Naive B cell (primary cell): ENCODE measurements at regions not wholly inside any gene's neighbourhood (a gene's known extent, or its start where the extent isn't known, plus 50 kb on each side); places are given as distances from the start of the nearest gene placed in this dataset.

Source experiments
- ATAC-seq, 2 donors: fragments of 150-1000 bp; cut with Tn5 transposase; 2 replicates each; pipeline ENCODE4 v1.10.0; 2021; ENCODE audit warnings: low read depth in 2 of 2, mild to moderate bottlenecking in 2 of 2, moderate library complexity in 2 of 2
- DNase-seq: peaks from one replicate; pipeline ENCODE4 v3.0.0; 2022
- H3K27ac Mint-ChIP-seq, 6 donors: one replicate each; pipeline ENCODE4 v1.8.0; 2020 to 2022; ENCODE audit warnings: mild to moderate bottlenecking in 6 of 6, mixed read lengths in 6 of 6, moderate library complexity in 5 of 6, inconsistent platforms in 2 of 6
- H3K27me3 Mint-ChIP-seq, 3 donors: one replicate each; pipeline ENCODE4 v1.8.0; 2021 to 2022; ENCODE audit warnings: mixed read lengths in 3 of 3, mild to moderate bottlenecking in 1 of 3
- H3K36me3 Mint-ChIP-seq, 2 donors: one replicate each; pipeline ENCODE4 v1.8.0; 2020 to 2022; ENCODE audit warnings: mixed read lengths in 2 of 2, inconsistent platforms in 1 of 2, mild to moderate bottlenecking in 1 of 2
- H3K4me1 Mint-ChIP-seq, 3 donors: one replicate each; pipeline ENCODE4 v1.8.0; 2020 to 2022; ENCODE audit warnings: mixed read lengths in 3 of 3, inconsistent platforms in 1 of 3, mild to moderate bottlenecking in 1 of 3, moderate library complexity in 1 of 3
- H3K4me3 Mint-ChIP-seq, 8 donors: one replicate each; pipeline ENCODE4 v1.8.0; 2020 to 2022; ENCODE audit warnings: mild to moderate bottlenecking in 8 of 8, mixed read lengths in 8 of 8, moderate library complexity in 8 of 8, inconsistent platforms in 2 of 8
- H3K9me3 Mint-ChIP-seq, 7 donors: one replicate each; pipeline ENCODE4 v1.8.0; 2020 to 2022; ENCODE audit warnings: mixed read lengths in 7 of 7, mild to moderate bottlenecking in 5 of 7, inconsistent platforms in 2 of 7, moderate library complexity in 1 of 7

- Mint-ChIP-seq H3K36me3 (no peaks in the 10 kb centered on the region), H3K27me3 (no peaks in the 10 kb centered on the region), H3K27ac (no peak overlapping the region), H3K4me3 (no peak overlapping the region), H3K4me1 (no peaks in the 10 kb centered on the region), H3K9me3 (peaks cover 0 to 7% (median 1%) of the 10 kb centered on the region in 7 donors)
- ATAC-seq = no peak
- no peak for DNase-seq
These were observed 606.6 kb downstream of the TMEM114 start for GRCh38 chr16:7983676-7984075.

GRCh38 chr16:7980133-7980483, 610.2 kb downstream of the TMEM114 start:
- no peak for ATAC-seq
- no peaks in the 10 kb centered on the region for H3K36me3 Mint-ChIP-seq
- H3K27me3 Mint-ChIP-seq = peaks cover 0 to 3% (median 0%) of the 10 kb centered on the region in 3 donors

GRCh38 chr16:7979448-7980132, 610.7 kb downstream of the TMEM114 start:
- no peaks in the 10 kb centered on the region for H3K36me3 Mint-ChIP-seq

More at GRCh38 chr16:7980133-7980483, 610.2 kb downstream of the TMEM114 start:
- Mint-ChIP-seq H3K9me3 (peaks cover 0 to 6% (median 2%) of the 10 kb centered on the region in 7 donors), H3K27ac (no peak overlapping the region), H3K4me3 (no peak overlapping the region), H3K4me1 (no peaks in the 10 kb centered on the region)
- DNase-seq = no peak

GRCh38 chr16:7976563-7976962, 613.7 kb downstream of the TMEM114 start:
- Mint-ChIP-seq H3K36me3 (no peaks in the 10 kb centered on the region), H3K27me3 (peaks cover 0 to 3% (median 0%) of the 10 kb centered on the region in 3 donors), H3K27ac (no peak overlapping the region), H3K9me3 (peaks cover 0 to 8% (median 4%) of the 10 kb centered on the region in 7 donors), H3K4me1 (no peaks in the 10 kb centered on the region), H3K4me3 (no peak overlapping the region)
- no peak for ATAC-seq
- no peak for DNase-seq

More at GRCh38 chr16:7979448-7980132, 610.7 kb downstream of the TMEM114 start:
- peaks cover 0 to 8% (median 2%) of the 10 kb centered on the region in 7 donors for H3K9me3 Mint-ChIP-seq
- H3K27me3 Mint-ChIP-seq = peaks cover 0 to 3% (median 0%) of the 10 kb centered on the region in 3 donors
- no peaks in the 10 kb centered on the region for H3K4me1 Mint-ChIP-seq
- no peak overlapping the region for H3K27ac Mint-ChIP-seq
- no peak for DNase-seq
- peak overlapping the region in 1 of 8 donors; percentile 81 for H3K4me3 Mint-ChIP-seq
- no peak for ATAC-seq

- no peak for DNase-seq
- peaks cover 0 to 3% (median 0%) of the 10 kb centered on the region in 3 donors for H3K27me3 Mint-ChIP-seq
- H3K4me3 Mint-ChIP-seq = no peak overlapping the region
- H3K27ac Mint-ChIP-seq = no peak overlapping the region
- no peak for ATAC-seq
- no peaks in the 10 kb centered on the region for H3K36me3 Mint-ChIP-seq
- no peaks in the 10 kb centered on the region for H3K4me1 Mint-ChIP-seq
- peaks cover 0 to 8% (median 4%) of the 10 kb centered on the region in 7 donors for H3K9me3 Mint-ChIP-seq
These were observed 614.2 kb downstream of the TMEM114 start for GRCh38 chr16:7976125-7976524.

- Mint-ChIP-seq H3K27ac (no peak overlapping the region), H3K36me3 (no peaks in the 10 kb centered on the region), H3K4me1 (no peaks in the 10 kb centered on the region), H3K4me3 (no peak overlapping the region), H3K27me3 (no peaks in the 10 kb centered on the region), H3K9me3 (peaks cover 0 to 9% (median 1%) of the 10 kb centered on the region in 7 donors)
- ATAC-seq (no peak), DNase-seq (no peak)
These were observed 622.3 kb downstream of the TMEM114 start for GRCh38 chr16:7967996-7968509.

GRCh38 chr16:7964744-7965143, 625.6 kb downstream of the TMEM114 start:
- DNase-seq (no peak), ATAC-seq (no peak)
- Mint-ChIP-seq H3K4me1 (no peaks in the 10 kb centered on the region), H3K27me3 (no peaks in the 10 kb centered on the region), H3K9me3 (peaks cover 0 to 10% (median 0%) of the 10 kb centered on the region in 7 donors), H3K36me3 (no peaks in the 10 kb centered on the region), H3K27ac (no peak overlapping the region), H3K4me3 (no peak overlapping the region)

GRCh38 chr16:7964167-7964566, 626.1 kb downstream of the TMEM114 start:
- no peak for DNase-seq
- Mint-ChIP-seq H3K4me3 (no peak overlapping the region), H3K4me1 (no peaks in the 10 kb centered on the region), H3K36me3 (no peaks in the 10 kb centered on the region), H3K27me3 (no peaks in the 10 kb centered on the region), H3K27ac (no peak overlapping the region), H3K9me3 (peaks cover 0 to 15% (median 1%) of the 10 kb centered on the region in 7 donors)
- ATAC-seq = no peak

- no peaks in the 10 kb centered on the region for H3K27me3 Mint-ChIP-seq
These were observed 628.0 kb downstream of the TMEM114 start for GRCh38 chr16:7962091-7962879.

GRCh38 chr16:7957151-7957550, 624.5 kb downstream of the RBFOX1 start:
- H3K4me1 Mint-ChIP-seq = no peaks in the 10 kb centered on the region
- H3K27me3 Mint-ChIP-seq = no peaks in the 10 kb centered on the region
- ATAC-seq (no peak), DNase-seq (no peak)
- no peak overlapping the region for H3K4me3 Mint-ChIP-seq
- no peak overlapping the region for H3K27ac Mint-ChIP-seq
- H3K36me3 Mint-ChIP-seq = no peaks in the 10 kb centered on the region
- peaks cover 0 to 14% (median 4%) of the 10 kb centered on the region in 7 donors for H3K9me3 Mint-ChIP-seq

More at GRCh38 chr16:7962091-7962879, 628.0 kb downstream of the TMEM114 start:
- ATAC-seq (no peak), DNase-seq (no peak)
- H3K4me1 Mint-ChIP-seq = no peaks in the 10 kb centered on the region
- H3K4me3 Mint-ChIP-seq = no peak overlapping the region
- no peaks in the 10 kb centered on the region for H3K36me3 Mint-ChIP-seq
- H3K27ac Mint-ChIP-seq = no peak overlapping the region
- peaks cover 0 to 17% (median 1%) of the 10 kb centered on the region in 7 donors for H3K9me3 Mint-ChIP-seq

GRCh38 chr16:7953360-7953759, 620.7 kb downstream of the RBFOX1 start:
- H3K27me3 Mint-ChIP-seq = no peaks in the 10 kb centered on the region
- H3K4me3 Mint-ChIP-seq = no peak overlapping the region
- ATAC-seq = no peak
- peaks cover 0 to 5% (median 2%) of the 10 kb centered on the region in 7 donors for H3K9me3 Mint-ChIP-seq
- no peak overlapping the region for H3K27ac Mint-ChIP-seq
- no peak for DNase-seq
- no peaks in the 10 kb centered on the region for H3K4me1 Mint-ChIP-seq
- H3K36me3 Mint-ChIP-seq = no peaks in the 10 kb centered on the region

GRCh38 chr16:7946142-7946541, 613.5 kb downstream of the RBFOX1 start:
- DNase-seq (no peak), ATAC-seq (no peak)
- H3K36me3 Mint-ChIP-seq = no peaks in the 10 kb centered on the region
- H3K27me3 Mint-ChIP-seq = no peaks in the 10 kb centered on the region
- H3K4me1 Mint-ChIP-seq = no peaks in the 10 kb centered on the region
- H3K9me3 Mint-ChIP-seq = peaks cover 0 to 12% (median 5%) of the 10 kb centered on the region in 7 donors
- no peak overlapping the region for H3K4me3 Mint-ChIP-seq
- H3K27ac Mint-ChIP-seq = no peak overlapping the region

GRCh38 chr16:7938175-7938574, 605.5 kb downstream of the RBFOX1 start:
- ATAC-seq (no peak), DNase-seq (no peak)
- Mint-ChIP-seq H3K27me3 (no peaks in the 10 kb centered on the region), H3K9me3 (peaks cover 0 to 12% (median 5%) of the 10 kb centered on the region in 7 donors), H3K4me3 (no peak overlapping the region), H3K27ac (no peak overlapping the region), H3K4me1 (no peaks in the 10 kb centered on the region), H3K36me3 (no peaks in the 10 kb centered on the region)

- Mint-ChIP-seq H3K4me3 (no peak overlapping the region), H3K9me3 (peaks cover 0 to 9% (median 3%) of the 10 kb centered on the region in 7 donors), H3K27me3 (no peaks in the 10 kb centered on the region), H3K4me1 (no peaks in the 10 kb centered on the region), H3K27ac (no peak overlapping the region), H3K36me3 (no peaks in the 10 kb centered on the region)
- DNase-seq (no peak), ATAC-seq (no peak)
These were observed 588.7 kb downstream of the RBFOX1 start for GRCh38 chr16:7921345-7921744.
